ENCODE measurements at regions not wholly inside any gene's neighbourhood (a gene's known extent, or its start where the extent isn't known, plus 50 kb on each side); places are given as distances from the start of the nearest gene placed in this dataset.
A peak's percentile ranks its signal among the peaks of the same experiment; 100 is the strongest.

DNA sequence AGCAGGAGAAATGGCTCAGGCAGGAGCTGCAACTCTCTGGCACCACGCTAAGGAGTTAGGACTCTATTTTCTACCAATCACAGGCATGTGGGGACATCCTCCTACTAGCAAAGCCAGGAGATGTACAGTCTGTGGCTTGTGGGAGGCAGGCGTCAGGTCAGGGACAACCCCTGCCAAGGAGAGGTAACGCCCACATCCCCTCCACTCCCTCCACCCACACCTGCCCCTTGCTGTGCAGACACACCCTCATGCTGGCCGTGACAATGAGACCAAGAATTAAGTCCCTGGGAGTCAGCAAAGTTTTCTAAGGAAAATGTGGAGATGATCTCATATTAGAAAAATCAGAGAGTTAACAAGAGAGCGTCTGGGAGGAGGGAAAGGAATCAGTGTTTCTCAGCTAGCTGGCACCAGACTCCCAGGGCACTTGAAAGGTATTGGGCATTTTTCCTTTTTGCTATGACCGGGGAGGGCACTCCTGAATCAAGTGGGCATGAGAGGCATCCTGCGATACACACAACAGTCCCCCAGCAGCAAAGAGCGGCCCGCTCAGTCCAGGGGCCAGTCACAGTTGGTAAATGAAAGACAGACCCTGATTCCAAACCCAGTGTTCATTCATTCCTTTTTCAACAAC is 87.3 kb upstream of the RPL38 start:
- Histone ChIP-seq H3K56ac (replicated peaks; ENCODE audit: insufficient read length, low read depth, low read length) (no peak overlapping the region), H2BK120ac (replicated peaks; ENCODE audit: low read depth, low read length) (no peak overlapping the region), H3K27ac (ENCODE audit: low read depth, low read length) (no peak overlapping the region), H3K79me1 (ENCODE audit: low read depth, low read length) (no peaks in the 10 kb centered on the region), H2BK20ac (ENCODE audit: low read length) (0 out of 2 replicates have a peak overlapping the region, but pooled peaks have one; percentile 6), H3K23ac (ENCODE audit: insufficient read length) (no peak overlapping the region), H2BK5ac (ENCODE audit: low read depth, low read length) (no peak overlapping the region), H3K23me2 (ENCODE audit: low read depth, low read length) (no peaks in the 10 kb centered on the region), H2BK12ac (ENCODE audit: low read depth, low read length) (no peak overlapping the region), H3K36me3 (ENCODE audit: control insufficient read depth in 2 of 4, insufficient read depth in 4 of 4, low read length in 3 of 4) (no peaks in the 10 kb centered on the region), H3K4me2 (ENCODE audit: insufficient read depth in 1 of 2, low read depth in 2 of 2, low read length in 2 of 2) (peak overlapping the region in 1 of 2 experiments; percentile 36; a peak in 1 of 4 replicates), H4K20me1 (replicated peaks in 1 of 2; ENCODE audit: control insufficient read depth in 1 of 2, insufficient read depth in 2 of 2, low read length in 2 of 2) (no peaks in the 10 kb centered on the region), H3K79me2 (ENCODE audit: control insufficient read depth in 1 of 2, insufficient read depth in 2 of 2, low read length in 2 of 2) (no peaks in the 10 kb centered on the region), H3K9me3 (ENCODE audit: insufficient read depth in 2 of 2, low read depth in 1 of 2, low read length in 1 of 2) (no peaks in the 10 kb centered on the region; a peak in 1 of 4 replicates), H3K9ac (replicated peaks in 1 of 4; ENCODE audit: extremely low read depth in 1 of 4, low read depth in 3 of 4, low read length in 3 of 4) (no peak overlapping the region), H4K91ac (replicated peaks; ENCODE audit: insufficient read length, low read length) (peak overlapping the region; percentile 26), H3K4ac (replicated peaks; ENCODE audit: insufficient read length, low read depth, low read length) (no peak overlapping the region), H2AFZ (ENCODE audit: low read length) (no peak overlapping the region), H3K4me3 (ENCODE audit: extremely low read depth in 1 of 4, insufficient read depth in 2 of 4, low read depth in 3 of 4, low read length in 4 of 4) (no peak overlapping the region), H3K18ac (ENCODE audit: extremely low read depth, low read length) (0 out of 2 replicates have a peak overlapping the region, but pooled peaks have one; percentile 26), H2BK15ac (ENCODE audit: low read length) (0 out of 2 replicates have a peak overlapping the region, but pooled peaks have one; percentile 46), H3K14ac (ENCODE audit: insufficient read length) (no peak overlapping the region), H4K8ac (ENCODE audit: extremely low read depth, insufficient read depth, low read length) (0 out of 2 replicates have a peak overlapping the region, but pooled peaks have one; percentile 40), H4K5ac (ENCODE audit: insufficient read length, low read depth, low read length) (no peak overlapping the region), H3K27me3 (replicated peaks in 1 of 4; ENCODE audit: control insufficient read depth in 3 of 4, extremely low read depth in 1 of 4, insufficient read depth in 3 of 4, low read length in 3 of 4) (no peaks in the 10 kb centered on the region; a peak in 1 of 7 replicates), H3K4me1 (replicated peaks in 1 of 4; ENCODE audit: control insufficient read depth in 3 of 4, insufficient read depth in 4 of 4, low read length in 3 of 4) (peaks cover 17 to 36% (median 29%) of the 10 kb centered on the region in 4 experiments), H2AK5ac (ENCODE audit: low read depth, low read length) (no peak overlapping the region)
- ChIA-PET POLR2A (ENCODE audit: partially characterized antibody) (no interaction called here), CTCF (ENCODE audit: partially characterized antibody) (interaction anchor here (1.2 to 7.7 kb wide), 11 partner anchors 15 to 84 kb away, joined by 3 to 58 read pairs (median 11); no protein-coding TSS in a partner anchor)
- FAIRE-seq (no peak), DNase-seq (ENCODE audit: low read depth in 1 of 2, low spot score in 2 of 2) (no peak)
- WGBS, 2 experiments (ENCODE audit: extremely low coverage in 1 of 2, insufficient coverage in 1 of 2, insufficient read length in 1 of 2, insufficient replicate concordance in 2 of 2, low coverage in 1 of 2, low lambda C conversion rate in 2 of 2, missing lambda C conversion rate in 1 of 2): 50% methylated on average over 9 of the region's 9 CpGs; no CpG with 5 or more reads in 1 of the 2 experiments
- TF ChIP-seq E2F6 (IDR thresholded peaks at IDR 0.05) (no peak), GTF2F1 (IDR thresholded peaks at IDR 0.05; ENCODE audit: borderline replicate concordance, low read depth, low read length) (no peak), HDAC6 (IDR thresholded peaks at IDR 0.05; ENCODE audit: low read depth, low read length) (no peak), SUZ12 (IDR thresholded peaks at IDR 0.05; ENCODE audit: low read length) (no peak), BRCA1 (IDR thresholded peaks at IDR 0.05; ENCODE audit: low read depth, low read length) (no peak), PHF8 (conservative IDR thresholded peaks at IDR 0.05; ENCODE audit: low read depth, low read length) (no peak), CTBP2 (IDR thresholded peaks at IDR 0.05; ENCODE audit: borderline replicate concordance, insufficient read depth, insufficient read length, low read length) (no peak), POU5F1 (IDR thresholded peaks at IDR 0.05; ENCODE audit: low read depth, low read length) (no peak), CHD1 (IDR thresholded peaks at IDR 0.05; ENCODE audit: low read depth, low read length) (no peak), SRF (IDR thresholded peaks at IDR 0.05; ENCODE audit: low read depth, low read length) (no peak), FOSL1 (IDR thresholded peaks at IDR 0.05; ENCODE audit: insufficient read depth, low read depth, low read length) (no peak), SAP30 (IDR thresholded peaks at IDR 0.05; ENCODE audit: insufficient read depth, insufficient replicate concordance, low read length) (no peak)
